IPS-NIHi11 (cell line): ENCODE measurements at regions not wholly inside any gene's neighbourhood (a gene's known extent, or its start where the extent isn't known, plus 50 kb on each side); places are given as distances from the start of the nearest gene placed in this dataset.
A peak's percentile ranks its signal among the peaks of the same experiment; 100 is the strongest.

Experiments used
- DNase-seq: peaks from one replicate; pipeline ENCODE4 v3.0.0; 2012; ENCODE audit warnings: mixed read lengths, low spot score

DNA sequence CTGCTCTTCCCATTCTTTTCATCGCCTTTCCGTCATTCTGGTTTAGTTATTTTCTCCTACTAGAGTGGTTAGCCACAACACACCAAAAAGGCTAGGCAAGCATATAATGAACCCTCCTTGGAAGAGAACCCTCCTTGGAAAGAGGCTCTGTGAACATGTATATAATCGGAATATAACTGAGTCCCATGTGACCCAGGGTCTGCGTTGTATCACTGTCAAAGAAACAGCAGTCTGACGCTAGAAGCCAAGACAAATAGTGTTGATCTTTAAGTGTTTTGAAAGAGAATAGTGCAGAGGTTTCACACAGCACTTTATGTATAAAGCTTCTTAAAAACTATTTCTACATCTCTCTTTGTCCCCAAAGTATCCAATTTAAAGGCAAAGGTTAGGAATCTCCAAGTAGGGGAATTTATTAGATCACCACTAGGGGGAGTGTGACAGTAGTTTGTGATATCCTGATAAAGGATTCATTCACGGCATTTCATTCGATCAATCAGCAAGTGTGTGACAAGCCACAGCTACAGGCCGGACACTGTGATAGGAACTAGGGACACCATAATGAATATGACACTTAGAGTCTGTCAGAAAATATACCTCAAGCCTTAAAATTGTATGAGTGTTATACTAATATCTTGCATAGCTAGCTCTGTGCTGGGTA is 395.3 kb downstream of the CD109 start:
- peak; percentile 55 for DNase-seq

DNA sequence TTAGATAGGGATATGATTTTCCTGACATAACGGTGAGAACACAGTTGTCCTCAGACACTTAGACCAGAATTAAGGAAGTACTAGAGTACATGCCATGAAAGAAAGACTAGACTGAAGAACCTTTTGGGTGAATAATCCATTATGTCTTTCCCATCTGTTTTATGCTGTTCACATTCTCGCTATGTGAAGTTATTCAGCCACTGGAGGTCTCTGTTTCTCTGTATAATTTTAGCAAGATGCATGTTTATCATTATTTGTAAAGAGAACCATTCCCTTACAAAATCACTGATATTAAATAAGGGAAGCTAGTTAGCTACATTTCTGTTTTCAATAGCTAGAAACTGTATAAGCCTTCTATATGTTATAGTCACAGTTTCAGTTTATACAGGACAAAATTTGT is 391.9 kb downstream of the CD109 start:
- DNase-seq: no peak

DNA sequence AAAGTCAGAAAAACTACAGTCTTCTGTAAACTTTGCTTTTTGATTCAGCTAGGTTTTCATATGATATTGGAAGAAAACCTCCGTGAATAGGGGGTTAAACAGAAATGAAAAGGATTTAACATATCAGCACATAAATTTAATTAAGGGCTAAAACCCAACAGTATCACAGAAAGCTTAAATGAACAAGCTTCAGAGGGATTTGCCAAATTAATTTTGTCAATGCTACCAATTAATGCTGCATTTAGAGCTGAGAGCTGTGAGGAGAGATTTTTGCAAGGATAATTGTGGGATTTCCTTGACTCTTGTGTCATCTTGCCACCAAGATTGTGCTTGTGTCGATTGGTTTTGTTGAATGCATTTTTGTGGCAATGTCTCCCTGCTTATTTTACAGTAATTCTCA is 379.9 kb downstream of the CD109 start:
- no peak for DNase-seq

- DNase-seq: no peak
Measured at GRCh38 chr6:74075323-74075722, 379.3 kb downstream of the CD109 start.

GRCh38 chr6:74074645-74075044 is 378.6 kb downstream of the CD109 start:
- DNase-seq: no peak

DNA sequence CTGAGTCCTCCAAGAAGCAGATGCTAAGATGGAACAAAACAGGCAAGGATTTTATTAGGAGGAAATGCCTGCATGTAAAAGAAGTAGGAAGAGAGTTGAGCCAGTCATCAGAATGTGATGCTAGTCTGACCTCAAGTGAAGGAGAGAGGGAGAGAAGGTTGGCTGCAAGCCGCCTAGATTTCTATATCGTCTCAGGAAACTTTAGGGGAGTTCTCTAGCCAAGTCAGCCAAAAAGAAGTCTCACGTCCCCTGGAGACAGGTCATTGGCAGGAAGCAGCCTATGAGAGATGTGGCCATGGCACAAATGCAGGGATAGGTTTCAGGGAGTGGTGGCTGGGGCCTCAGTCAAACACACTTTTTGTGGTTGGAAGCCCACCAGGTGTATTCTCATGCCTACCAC is 378.0 kb downstream of the CD109 start:
- DNase-seq: no peak

DNA sequence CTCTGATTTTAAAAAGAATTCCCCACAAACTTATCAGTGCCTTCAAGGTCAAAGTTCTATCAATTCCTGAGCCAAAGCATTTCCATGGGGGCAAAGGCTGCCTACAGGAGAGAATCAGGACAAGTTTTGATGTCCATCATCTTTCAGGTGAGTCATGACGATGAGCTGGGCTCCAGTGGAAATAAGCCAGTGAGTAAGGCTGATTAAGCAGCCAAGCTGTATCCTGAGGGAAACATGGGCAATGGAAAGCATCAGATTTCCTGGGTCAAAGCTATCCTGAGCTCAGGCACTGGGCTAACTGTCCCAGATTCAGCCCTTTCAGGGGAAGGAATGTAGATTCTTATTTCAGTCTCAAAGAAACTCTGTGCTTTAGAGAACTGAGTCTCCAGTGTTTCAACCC is 377.4 kb downstream of the CD109 start:
- no peak for DNase-seq

DNA sequence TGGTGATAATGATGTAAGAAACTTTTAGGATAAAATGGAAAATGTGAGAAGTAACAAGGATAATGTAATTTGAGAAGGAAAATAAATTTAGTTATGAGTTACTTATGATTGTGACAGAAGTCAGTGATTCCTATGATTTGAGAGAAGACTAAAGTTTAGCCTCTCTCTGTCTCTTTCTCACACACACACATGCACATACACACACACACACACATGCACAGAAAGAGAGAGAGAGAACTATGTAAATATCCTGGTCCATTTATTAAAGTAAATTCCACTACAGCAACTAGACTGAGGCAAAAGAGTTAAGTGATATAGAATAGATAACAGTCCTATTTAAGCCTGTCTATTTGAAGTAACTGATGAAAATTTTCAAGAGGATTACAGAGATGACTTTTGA is 375.2 kb downstream of the CD109 start:
- no peak for DNase-seq

DNA sequence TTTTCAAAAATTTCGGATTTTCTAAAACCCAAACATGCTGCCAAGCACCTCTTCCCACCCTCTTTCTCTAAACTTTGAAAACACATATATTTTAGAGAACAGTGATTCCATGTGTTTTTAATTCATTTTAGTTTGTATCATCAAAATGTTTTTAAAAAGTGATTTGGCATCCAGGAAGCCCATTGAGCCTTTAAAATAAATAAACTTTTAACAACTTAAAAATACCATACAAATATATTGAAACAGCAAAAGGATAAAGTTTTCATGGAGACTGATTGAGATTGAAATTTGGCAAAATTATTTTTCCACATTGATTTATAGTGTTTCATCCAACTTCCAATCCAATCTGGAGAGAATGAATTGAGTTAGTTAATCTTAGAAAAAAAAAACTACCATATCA is 374.7 kb downstream of the CD109 start:
- DNase-seq: no peak

DNA sequence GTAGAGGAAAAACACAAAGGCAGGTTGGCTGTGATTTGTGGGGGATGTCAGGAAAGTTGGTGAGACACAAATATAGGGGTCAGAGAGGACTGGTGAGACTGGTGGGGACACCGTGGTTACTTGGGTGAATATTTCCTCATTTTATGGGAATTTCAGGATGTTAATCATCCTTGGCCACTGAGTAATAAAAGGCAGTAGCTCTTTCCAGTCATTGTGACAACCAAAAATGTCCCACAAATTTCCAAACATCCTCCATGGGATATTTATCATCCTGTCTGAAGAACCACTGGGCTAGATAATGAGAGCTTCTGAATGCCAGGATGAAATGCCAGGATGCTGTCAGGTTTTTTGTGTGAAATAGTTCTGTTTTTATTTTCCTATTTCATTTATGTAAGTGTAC is 374.1 kb downstream of the CD109 start:
- DNase-seq: no peak

- DNase-seq: no peak
Measured at GRCh38 chr6:74069089-74069581, 373.1 kb downstream of the CD109 start.

DNA sequence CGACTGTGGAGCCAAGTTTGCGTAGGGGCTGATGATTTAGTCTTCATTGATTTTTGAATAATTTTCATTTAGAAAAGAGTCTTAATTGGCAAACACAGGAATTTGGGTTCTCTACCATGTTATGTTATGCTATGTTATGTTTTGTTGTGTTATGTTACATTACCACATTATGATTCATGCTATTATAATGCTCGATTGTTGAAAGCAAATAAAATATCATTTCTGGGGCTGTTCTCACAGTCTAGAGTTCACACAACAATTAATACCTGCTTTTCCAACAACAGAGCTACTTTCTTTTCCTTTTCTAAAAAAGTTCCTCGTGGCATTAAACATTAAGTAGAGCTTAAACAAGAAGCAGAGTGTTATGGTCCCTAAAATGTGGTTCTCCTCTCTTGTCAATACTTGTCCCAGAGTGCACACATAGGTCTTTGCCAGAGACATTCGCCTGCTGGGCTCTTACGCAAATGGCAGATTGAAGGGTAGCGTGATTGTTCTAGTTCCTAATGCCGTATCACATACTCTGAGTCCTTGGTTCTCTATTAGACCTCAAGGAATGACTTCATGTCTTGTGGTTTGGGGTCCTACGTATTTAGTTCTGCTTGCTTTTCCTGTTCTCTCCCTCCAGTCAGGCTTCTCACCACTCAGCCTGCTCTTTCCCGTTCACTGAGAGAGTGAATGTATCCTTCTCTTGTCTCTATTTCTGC is 370.3 kb downstream of the CD109 start:
- no peak for DNase-seq

- DNase-seq: no peak
Measured at GRCh38 chr6:74065705-74066104, 369.7 kb downstream of the CD109 start.

- DNase-seq: no peak
Measured at GRCh38 chr6:74063391-74063790, 367.4 kb downstream of the CD109 start.

GRCh38 chr6:74061201-74061600 is 365.2 kb downstream of the CD109 start:
- DNase-seq: no peak

- DNase-seq: no peak
Measured at GRCh38 chr6:74060354-74060753, 364.4 kb downstream of the CD109 start.

DNA sequence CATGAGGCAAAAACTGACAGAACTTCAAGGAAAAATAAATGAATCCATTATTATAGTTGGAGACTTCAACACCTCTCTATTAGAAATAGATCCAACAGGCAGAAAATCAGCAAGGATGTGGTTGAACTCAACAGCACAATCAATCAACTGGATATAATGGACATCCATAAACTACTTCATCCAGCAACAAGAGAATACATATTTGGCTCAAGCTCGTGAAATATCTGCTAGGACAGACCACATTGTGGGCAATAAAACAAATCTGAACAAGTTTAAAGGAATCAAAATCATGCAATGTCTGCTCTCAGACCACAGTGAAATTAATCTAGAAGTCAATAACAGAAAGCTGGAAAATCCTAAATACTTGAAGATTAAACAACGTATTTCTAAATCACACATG is 362.6 kb downstream of the CD109 start:
- DNase-seq: no peak

DNA sequence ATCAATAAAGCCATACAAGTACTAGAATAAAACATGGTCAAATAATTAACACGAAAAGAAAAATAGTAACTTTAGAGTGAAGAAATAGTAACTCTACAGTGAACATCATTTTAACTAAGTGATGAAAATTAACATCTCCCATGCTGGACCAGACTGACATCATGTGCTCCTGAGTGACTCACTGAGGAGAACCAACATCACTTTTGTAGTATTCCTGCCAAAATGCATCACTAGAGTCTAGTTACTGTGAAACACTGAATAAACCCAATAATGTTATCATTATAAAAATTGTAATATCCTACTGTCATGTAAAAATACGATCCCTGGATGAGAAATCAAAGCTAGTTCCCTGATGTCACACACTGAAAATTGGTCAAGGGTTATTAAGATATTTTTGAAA is 361.3 kb downstream of the CD109 start:
- no peak for DNase-seq

GRCh38 chr6:74054190-74054589 is 358.2 kb downstream of the CD109 start:
- DNase-seq: no peak

DNA sequence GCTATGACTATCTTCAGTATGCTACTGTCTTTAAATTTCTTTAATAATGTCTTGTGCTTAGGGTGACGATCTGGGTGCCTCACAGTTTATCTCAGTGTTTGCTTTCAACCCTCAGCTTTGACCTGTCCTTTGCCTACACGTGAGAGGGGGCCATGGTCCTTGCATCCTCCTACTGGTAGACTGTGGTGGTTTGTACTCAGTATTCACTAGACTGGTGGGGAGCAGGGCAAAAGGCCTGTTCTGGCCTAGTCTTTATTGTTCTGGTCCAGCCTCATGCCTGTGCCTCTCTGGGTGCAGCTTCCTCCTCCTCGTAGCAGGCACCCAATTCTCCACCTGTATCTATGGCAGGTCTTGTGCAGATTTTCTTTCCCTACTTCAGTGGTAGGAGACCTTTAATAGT is 354.9 kb downstream of the CD109 start:
- DNase-seq: no peak

DNA sequence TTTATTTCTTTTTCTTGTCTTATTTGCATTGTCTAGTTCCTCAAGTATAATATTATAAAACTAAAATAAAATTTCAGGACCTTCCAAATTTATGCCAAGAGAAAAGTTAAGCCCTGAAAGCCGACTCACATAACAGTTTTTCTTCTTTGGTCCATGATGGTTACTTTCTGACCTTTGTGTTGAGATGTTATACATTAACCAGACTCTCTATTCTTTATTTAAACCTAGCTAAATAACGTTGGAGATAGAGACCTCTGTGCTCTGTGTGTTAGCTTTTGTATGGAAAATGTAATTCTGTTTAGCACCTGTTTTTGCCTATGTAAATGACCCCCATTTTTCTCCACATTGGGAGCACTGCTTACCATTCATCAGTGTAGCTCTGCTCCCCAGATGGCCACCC is 352.4 kb downstream of the CD109 start:
- no peak for DNase-seq

GRCh38 chr6:74044417-74045096 is 348.6 kb downstream of the CD109 start:
- DNase-seq: no peak

DNA sequence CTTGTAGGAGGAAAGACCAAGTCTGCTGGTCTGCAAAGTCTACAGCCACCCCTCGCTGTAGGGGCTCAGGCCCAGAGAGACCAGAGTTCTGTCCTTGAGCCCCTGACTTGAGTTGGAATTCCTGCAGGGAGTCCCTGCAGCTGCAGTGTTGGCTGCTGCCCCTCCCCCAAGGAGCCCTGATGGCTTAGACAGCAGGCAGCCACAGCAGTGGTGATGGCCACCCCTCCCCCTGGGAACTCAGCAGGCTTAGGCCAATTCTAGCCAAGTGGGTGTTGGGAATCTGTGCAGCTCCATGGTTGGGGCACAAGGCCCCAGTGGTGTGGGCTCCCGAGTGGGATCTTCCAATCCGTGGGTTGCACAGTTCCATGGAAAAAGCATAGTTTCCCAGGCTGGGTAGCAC is 345.4 kb downstream of the CD109 start:
- DNase-seq: no peak
